HEK293T (cell line): ENCODE measurements at regions not wholly inside any gene's neighbourhood (a gene's known extent, or its start where the extent isn't known, plus 50 kb on each side); places are given as distances from the start of the nearest gene placed in this dataset.

Source experiments
- SUZ12 ChIP-seq: fragments of 450-650 bp; IDR thresholded peaks from 2 replicates; pipeline ENCODE4 v1.6.1; 2016; ENCODE audit warnings: mild to moderate bottlenecking
- TF ChIP-seq, protein P1 (sequence below): fragments of 450-650 bp; IDR thresholded peaks from 2 replicates; pipeline ENCODE4 v1.6.1; 2016

- TF ChIP-seq, protein P1, sequence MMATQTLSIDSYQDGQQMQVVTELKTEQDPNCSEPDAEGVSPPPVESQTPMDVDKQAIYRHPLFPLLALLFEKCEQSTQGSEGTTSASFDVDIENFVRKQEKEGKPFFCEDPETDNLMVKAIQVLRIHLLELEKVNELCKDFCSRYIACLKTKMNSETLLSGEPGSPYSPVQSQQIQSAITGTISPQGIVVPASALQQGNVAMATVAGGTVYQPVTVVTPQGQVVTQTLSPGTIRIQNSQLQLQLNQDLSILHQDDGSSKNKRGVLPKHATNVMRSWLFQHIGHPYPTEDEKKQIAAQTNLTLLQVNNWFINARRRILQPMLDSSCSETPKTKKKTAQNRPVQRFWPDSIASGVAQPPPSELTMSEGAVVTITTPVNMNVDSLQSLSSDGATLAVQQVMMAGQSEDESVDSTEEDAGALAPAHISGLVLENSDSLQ, result no peak
- TF ChIP-seq SUZ12, result no peak
These were observed 370.2 kb upstream of the CCNH start for GRCh38 chr5:87782916-87783315.
